IPS DF 4.7 (cell line): ENCODE measurements at regions not wholly inside any gene's neighbourhood (a gene's known extent, or its start where the extent isn't known, plus 50 kb on each side); places are given as distances from the start of the nearest gene placed in this dataset.

Source experiments
- DNase-seq: peaks from one replicate; pipeline ENCODE4 v3.0.0-alpha.2; 2013; ENCODE audit warnings: low spot score; ENCODE audit errors: extremely low read depth

DNA sequence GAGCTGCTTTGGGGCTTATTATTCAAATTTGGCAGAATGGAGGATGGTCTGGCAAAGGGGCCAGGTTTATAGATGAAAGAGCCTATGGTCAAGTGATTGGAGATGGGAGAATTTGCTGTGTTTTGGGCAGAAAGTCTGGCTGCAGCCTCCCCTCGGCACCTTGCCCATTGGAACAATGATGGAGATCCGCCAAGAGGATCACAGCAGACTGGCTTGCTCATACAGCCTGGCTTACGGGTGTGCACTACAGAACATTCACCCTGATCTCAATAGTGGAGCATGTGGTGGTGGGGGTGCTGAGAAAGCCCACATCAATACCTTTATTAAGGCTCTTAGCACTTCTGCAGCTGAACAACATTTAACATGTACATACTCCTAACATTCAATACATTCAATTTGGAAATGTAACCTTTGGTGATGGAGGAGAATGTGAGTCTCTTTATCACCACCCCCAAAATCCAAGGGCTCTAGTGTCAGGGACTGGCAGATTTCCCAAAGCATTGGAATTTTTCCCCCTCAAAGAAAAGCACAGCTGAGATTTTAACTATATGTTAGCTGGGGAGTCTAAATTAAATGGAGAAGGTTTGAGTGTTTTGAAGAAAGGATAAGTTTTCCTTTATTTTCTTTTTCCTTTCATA lies 118.4 kb upstream of the TMC3 start:
- DNase-seq: no peak

DNA sequence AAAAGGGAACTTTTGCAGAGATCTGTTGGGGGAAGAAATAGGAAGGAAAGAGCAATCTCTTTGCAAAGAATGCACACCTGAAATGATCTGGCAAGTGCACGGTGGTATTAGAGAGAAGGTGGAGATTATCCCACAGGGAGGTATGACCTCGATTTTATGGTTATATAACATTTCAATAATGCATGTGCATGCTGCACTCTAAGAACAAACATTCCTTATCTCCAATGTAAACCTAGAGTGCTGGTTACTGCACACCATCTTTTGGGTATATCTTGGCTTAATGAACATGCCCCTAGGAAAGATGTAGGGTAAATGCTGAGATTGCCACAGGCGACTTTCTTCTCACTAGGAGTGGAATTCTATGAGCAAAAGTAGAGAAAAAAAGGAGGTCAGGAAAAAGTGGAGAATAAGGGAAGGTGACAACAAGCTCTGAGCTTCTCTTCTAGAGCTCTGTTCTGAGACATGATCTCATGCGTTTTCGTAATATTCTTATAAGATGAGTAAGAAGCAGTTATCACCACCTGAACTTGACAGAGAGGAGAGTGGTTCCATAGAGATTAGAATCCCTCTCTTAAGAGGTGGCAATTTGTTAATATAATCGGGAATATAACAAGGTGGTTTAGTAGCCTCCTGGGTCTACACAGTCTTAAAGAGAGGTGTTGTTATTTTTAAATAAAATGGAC lies 117.5 kb upstream of the TMC3 start:
- DNase-seq: no peak

DNA sequence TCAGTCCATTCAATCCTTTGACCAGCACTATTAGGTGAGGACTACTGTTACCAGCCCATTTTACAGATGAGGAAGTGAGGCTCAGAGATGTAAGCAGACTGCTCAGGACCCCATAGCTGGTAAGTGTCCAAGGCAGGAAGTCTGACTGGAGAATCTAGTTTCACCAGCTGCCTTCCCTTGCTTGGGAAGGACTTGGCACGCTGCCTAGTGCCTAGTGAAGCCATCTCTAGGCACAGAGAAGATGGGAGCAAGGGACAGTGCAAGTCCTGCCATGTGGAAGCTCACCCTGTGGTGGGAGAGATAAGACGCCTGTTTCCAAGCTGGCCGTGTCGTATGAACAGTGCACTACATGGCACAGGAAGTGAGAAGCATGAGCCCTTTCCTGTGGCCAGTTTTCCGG lies 111.8 kb upstream of the TMC3 start:
- DNase-seq: no peak

DNA sequence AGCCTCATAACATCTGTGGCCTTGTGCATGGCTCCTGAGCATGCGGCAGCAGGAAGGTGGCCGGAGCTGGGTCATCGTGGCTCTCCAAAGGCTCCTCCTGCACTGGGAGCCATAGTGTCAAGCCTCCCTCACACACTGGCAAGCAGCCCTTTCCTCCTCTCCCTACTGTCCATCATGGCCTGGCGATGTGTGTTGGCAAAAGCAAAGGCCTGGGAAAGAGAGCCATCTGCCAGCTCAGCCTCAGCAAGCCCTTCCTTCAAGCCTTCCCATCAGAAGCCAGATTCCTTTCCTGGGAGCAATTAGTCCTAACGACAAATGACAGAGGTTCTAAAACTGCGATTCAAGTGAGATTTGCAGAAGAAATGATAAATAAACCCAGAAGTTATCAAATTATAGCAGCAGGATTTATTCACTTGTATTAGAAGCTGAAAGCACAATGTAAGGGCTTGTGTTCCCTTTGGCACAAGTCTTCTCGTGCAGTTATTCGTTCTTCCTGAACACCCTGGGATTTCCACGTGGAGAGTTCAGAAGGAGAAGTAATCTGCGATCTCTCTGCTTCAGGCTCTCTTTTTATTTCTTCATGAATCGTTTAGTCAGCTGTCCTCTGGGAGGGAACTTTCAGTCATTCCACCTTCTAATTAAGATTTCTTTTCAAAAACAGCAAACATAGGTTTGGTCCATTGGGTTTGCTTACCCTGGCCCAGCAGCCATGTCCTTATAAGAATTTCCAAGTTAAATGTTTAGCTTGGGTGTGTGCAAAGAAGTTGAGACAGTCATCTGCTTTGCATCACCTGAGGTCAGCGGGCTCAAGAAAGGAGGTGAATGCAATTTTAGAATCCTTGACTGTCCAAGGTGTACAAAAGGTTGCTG lies 110.3 kb upstream of the TMC3 start:
- DNase-seq: no peak

DNA sequence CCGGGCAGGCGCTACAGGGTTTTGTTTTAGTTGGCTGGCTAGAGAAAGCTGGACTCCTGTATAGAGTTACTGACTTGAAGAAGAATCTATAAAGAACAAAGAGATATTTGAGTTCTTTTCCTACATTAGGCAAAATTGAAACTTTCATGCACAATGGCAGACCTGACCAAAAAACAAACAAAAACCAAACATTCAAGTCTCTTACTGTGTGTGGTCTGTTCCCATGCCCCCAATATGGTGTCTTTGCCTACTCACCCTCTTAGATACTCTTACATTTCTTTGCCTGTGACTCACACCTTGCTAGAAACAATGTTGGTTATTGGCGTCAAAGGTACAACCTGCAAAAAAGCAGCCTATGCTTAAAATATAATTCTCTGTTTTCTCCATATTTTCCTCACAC lies 109.5 kb upstream of the TMC3 start:
- no peak for DNase-seq

DNA sequence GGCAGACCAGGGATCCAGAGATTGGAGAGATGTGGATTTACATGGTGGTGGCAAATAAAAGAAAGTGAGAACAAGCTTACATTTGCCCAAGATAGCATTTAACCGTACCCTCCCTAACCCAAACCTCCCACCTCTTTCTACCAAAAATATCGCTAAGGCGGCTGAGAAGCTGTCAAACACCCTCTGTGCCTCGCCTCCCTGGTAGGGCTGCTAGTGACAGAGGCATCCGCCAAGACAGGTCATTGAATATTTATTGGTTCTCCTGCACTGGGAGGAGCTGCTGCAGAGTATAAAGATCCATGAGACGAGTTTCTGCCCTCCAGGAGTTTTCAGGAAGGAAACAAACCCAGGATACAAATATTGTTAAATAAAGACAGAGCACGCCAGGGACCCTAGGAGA lies 107.3 kb upstream of the TMC3 start:
- DNase-seq: no peak

DNA sequence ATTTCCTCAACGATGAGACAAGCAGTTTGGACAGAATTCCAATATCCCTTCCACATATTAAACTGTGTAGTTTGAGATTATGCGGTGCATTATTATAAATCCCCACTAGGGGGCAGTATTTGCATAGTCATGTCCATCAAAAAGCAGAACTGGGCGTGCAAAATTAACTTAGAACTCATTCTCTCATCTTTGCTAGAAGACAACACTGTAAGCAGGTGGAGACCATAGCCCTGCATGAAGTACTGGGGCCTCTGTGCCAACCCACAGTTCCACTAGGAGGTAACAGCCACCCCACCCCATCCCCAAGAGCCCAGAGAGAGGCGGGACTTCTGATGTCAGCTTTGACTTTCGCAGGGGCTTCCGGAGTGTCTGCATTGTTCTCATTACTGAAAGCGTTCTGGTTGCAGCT lies 106.6 kb upstream of the TMC3 start:
- peak; percentile 36 for DNase-seq

DNA sequence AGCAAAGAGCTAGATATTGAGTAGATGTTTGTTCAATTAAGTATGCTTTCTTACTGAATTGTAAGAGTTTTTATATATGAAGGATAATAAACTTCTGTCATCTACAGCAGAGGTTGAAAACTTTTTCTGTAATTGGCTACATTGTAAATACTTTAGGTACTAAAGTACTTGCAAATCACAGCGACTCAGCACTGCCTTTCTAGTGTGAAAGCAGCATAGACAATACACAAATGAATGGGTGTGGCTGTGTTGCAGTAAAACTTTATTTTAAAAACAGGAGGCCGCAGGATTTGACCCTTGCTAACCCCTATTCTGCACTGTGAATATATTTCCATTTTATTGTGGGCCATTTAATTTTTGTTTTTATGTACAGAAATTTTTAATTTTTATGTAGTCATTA lies 104.3 kb upstream of the TMC3 start:
- DNase-seq: no peak

DNA sequence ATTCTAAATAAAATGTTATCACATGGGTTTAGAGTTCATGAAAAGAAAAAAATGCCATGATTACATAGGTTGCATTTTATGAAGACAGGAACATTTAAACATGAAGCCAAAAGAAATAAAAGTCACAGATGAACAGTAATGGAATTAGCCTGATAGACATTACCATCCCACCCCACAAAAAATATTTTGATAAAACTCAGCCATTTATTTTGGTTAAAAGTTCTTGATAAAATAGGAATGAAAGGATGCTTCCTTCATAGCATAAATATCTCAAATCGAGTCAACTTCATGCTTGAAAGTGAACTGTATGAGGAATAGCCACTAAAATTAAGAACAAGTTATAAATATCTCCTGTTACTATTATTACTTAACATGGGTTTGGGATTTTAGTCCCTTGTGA lies 101.9 kb upstream of the TMC3 start:
- no peak for DNase-seq

DNA sequence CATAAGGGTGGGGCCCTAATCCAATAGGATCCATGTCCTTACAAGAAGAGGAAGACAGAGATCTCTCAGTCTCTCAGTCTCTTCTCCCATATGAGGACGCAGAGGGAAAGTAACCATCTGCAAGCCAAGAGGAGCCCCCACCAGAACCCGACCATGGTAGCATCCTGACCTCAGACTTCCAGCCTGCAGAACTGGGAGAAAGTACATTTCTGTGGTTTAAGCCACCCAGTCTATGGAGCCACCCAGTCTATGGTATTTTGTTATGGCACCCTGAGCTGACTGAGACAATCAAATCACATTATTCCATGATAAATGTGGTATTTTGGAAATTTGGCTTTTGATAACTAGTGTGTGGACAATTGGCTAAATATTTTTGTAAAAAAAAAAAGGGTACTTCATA lies 101.5 kb upstream of the TMC3 start:
- no peak for DNase-seq

DNA sequence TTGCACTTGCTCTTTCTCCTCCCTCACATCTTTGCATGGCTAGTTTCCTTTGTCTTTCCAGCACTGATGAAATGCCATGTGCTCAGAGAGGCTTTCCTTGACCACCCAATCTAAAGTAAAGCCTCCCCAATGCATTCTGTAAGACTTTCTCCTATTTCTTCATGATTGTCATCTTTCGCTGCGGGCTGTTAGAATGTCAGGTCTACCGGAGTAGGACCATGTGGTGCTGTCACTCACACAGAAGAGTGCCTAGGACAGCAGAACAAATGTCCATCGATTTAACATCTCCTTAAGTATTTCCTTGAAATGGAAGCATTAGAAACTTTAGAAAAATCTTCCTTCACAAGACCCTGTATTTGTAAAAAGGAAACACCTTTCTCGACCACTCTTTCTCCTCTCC lies 99.9 kb upstream of the TMC3 start:
- no peak for DNase-seq

DNA sequence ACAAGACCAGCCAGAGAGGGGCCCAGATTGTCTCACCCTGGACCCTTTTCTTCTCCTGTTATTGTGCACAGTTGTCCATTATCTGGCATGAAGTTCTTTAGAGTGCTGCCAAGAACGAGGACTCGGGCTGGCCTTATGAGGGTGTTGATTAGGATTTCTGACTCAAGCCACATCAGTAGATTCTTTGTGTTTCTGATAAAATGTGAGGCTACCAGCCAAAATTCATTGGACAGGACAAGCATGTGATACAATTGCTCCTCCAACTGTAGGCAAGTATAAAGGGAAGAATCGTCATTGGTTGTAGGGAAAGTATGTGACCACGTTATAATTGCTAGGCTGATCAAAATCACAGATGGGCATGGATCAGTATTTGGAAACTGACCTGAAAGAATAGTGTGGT lies 99.2 kb upstream of the TMC3 start:
- no peak for DNase-seq

DNA sequence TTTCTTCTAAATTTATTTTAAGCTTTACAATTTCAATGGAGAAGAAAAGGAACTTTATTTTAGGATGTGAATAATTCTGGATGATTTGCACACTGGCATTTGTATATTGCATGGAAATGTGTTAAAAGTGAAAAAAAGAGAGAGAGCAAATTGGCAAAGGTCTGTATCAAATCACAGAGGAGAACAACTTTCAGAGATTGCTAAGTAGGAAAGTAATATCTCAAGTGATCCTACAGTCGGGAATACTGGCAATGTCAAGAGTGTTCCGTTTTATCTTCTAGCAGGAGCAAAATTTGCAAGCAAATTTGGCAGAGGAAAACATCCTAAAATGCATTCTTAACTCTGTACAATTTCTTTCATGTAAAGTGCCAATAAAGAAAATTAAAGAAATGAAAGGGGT lies 97.1 kb upstream of the TMC3 start:
- no peak for DNase-seq

DNA sequence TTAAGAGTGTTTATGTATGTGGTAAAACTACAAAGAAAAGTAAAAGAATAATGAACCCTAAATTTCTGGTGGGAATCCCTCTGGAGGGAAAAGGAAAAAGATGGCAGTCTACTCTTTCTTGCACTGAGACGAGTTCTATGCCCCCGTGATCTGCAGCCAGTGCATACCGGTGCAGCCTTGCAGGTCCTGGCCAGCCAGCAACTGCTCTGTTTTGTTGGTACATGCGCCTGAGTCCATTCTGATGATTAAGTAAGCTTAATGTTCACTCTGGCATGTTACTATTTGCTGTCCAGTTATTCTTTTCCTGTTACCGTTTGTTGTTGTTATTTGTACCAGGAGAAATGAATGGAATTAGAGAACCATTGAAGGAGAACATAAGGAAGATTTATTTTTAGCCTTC lies 95.1 kb upstream of the TMC3 start:
- DNase-seq: no peak

DNA sequence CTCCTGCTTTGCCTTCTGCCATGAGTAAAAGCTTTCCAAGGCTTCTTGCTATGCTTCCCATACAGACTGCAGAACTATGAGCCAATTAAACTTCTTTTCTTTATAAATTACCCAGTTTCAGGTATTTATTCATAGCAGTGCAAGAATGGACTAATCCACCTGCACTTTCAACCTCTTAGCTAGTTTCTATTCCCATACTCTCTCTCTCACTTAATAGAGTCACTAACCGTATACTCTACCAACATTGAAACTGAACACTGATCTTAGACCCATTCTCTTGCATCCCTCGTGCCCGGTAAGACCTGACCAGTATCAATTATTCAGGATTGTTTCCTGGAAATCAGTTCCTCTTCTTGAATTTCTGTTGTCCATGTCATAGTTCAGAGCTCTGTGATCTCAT lies 92.7 kb upstream of the TMC3 start:
- DNase-seq: no peak

DNA sequence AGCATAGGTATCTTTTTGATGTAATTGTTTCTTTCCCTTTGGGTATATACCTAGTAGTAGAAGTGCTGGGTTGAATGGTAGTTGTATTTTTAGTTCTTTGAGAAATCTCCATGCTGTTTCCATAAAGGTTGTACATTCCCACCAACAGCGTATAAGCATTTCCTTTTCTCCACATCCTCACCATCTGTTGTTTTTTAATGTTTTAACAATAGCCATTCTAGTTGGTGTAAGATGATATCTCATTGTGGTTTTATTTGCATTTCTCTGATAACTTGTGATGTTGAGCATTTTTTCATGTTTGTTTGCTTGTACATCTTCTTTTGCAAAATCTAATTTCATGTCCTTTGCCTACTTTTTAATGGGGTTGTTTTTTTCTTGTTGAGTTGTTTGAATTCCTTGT lies 80.0 kb upstream of the TMC3 start:
- DNase-seq: no peak

DNA sequence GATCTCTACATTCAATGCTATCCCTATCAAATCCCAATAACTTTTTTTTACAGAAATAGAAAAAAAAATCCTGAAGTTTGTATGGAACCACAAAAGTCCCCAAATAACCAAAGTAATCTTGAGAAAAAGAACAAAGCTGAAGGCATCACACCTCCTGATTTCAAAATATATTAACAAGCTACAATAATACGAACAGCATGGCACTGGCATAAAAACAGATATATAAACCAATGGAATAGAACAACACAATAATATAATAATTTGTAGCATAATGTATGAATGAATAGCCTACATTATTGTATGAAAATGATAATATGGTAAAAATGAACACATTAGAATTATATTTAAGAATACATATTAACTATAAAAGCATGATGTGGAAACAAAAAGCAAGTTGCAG lies 76.7 kb upstream of the TMC3 start:
- no peak for DNase-seq

DNA sequence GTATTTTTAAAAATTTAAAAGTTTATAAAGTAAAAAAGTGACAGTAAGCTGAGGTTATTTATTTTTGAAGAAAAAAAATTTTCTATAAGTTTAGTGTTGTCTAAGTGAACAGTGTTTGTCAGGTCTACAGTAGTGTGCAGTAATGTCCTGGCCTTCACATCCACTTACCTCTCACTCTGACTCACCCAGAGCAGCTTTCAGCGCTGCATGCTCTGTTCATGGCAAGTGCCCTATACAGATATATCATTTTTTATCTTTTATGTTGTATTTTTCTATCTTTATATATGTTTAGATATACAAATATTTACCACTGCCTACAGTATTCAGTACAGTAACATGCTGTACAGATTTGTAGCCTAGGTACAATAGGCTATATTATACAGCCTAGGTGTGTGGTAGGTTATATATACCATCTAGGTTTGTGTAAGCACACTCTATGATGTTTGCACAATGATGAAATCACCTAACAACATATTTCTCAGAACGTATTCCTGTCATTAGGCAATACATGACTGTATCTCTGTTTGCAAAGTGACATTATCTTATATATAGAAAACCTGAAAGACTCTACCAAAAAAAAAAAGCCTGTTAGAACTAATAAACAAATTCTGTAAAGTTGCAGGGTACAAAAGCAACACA lies 75.9 kb upstream of the TMC3 start:
- no peak for DNase-seq

DNA sequence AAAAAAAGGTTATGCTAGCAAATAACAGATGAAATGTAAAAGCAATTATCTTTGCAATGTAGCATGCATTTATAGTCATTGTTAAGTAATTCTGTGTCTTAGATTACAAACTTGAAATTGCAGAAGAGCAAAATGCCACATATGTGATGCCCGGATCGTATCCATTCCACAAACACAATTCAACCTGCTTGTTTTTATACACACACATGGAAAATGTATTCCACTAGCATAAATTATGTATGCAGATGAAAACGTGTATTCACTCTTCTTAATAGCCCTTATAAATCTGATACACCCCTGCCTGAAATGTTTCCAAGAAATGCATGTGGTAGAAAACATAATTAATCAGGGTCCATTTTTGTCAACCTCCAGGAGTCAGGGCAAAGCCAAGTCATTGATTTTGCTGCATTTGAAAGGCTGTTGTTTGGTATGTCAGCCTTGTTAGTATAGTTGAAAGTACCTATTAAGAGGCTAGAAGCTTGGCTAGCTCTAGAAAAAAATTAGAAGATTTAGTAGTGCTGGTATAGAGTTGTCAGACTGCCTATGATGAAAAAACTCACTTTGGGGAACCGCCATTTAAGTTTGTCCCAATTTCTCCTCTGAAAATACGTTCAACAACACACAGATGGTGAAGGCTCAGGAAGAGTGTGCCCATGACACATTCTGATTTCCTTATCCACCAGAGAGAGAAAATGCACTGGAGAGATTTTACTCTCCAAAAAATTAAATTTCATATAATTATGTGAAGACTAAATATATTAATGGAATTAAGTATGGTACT lies 69.2 kb upstream of the TMC3 start:
- DNase-seq: no peak

DNA sequence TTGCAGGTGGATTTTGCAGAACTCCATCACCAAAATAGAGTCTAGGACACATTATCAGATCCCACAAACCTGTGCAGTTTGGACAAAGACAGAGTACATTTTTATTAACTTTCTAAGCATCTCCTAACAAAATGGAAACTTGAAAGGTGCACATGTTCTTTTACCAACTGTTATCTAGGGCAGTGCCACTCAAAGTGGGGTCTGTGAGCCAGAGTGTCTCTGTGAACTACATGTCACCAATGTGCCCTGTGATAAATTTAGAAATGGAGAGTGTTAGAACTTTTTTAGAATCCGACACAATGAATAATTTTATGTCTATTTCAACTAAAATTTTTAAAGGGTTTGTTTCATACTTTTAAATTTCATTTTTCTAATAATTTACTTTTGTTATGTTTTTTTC lies 68.4 kb upstream of the TMC3 start:
- DNase-seq: no peak

DNA sequence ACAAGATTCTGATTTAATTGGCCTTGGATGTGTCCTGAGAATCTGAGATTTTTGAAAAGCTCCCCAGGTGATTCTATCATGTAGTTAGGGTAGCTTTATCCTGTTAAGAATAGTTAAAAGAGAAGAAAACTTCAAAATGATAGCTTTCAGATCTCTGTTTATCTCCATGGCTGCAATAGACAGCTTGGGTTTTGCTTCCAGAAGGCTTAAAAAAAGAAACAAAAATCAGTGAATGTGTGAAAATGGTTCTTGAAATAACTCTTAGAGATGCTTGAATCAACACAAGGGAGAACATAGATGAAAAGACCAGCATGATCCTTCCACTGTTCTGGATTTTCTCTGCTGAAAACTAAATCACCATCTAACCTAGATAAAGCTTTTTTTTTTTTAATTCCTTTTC lies 60.8 kb upstream of the TMC3 start:
- no peak for DNase-seq
